ENCODE measurements at regions not wholly inside any gene's neighbourhood (a gene's known extent, or its start where the extent isn't known, plus 50 kb on each side); places are given as distances from the start of the nearest gene placed in this dataset.
"Not testable (repeated sequence)": the region's sequence is repeated elsewhere in the genome, so short reads cannot be mapped to it uniquely, and the experiment has no call there.

GRCh38 chr5:118365718-118366117 lies 622.6 kb downstream of the DTWD2 start:
- DNase-seq = no peak

- no peak for DNase-seq
Measured at GRCh38 chr5:118354797-118355196, 633.5 kb downstream of the DTWD2 start.

GRCh38 chr5:118353970-118354369 lies 634.4 kb downstream of the DTWD2 start:
- no peak for DNase-seq

GRCh38 chr5:118336468-118336867 lies 651.9 kb downstream of the DTWD2 start:
- DNase-seq = no peak

- no peak for DNase-seq
Measured at GRCh38 chr5:118327389-118327788, 661.0 kb downstream of the DTWD2 start.

- no peak for DNase-seq
Measured at GRCh38 chr5:118326481-118327045, 661.8 kb downstream of the DTWD2 start.

GRCh38 chr5:118325931-118326330 lies 662.4 kb downstream of the DTWD2 start:
- no peak for DNase-seq

GRCh38 chr5:118323723-118324122 lies 664.6 kb downstream of the DTWD2 start:
- DNase-seq = not testable (repeated sequence)

- DNase-seq = no peak
Measured at GRCh38 chr5:118321081-118321480, 667.3 kb downstream of the DTWD2 start.

- no peak for DNase-seq
Measured at GRCh38 chr5:118320121-118320520, 668.2 kb downstream of the DTWD2 start.

GRCh38 chr5:118314931-118315330 lies 673.4 kb downstream of the DTWD2 start:
- DNase-seq = no peak

GRCh38 chr5:118311103-118311819 lies 677.1 kb downstream of the DTWD2 start:
- no peak for DNase-seq

- DNase-seq = no peak
Measured at GRCh38 chr5:118310401-118310800, 677.9 kb downstream of the DTWD2 start.

GRCh38 chr5:118303296-118303695 lies 685.1 kb downstream of the DTWD2 start:
- DNase-seq = no peak

GRCh38 chr5:118302786-118303185 lies 685.6 kb downstream of the DTWD2 start:
- DNase-seq = no peak

GRCh38 chr5:118301696-118302095 lies 686.7 kb downstream of the DTWD2 start:
- DNase-seq = no peak

GRCh38 chr5:118295045-118295444 lies 693.3 kb downstream of the DTWD2 start:
- no peak for DNase-seq

GRCh38 chr5:118293378-118293777 lies 695.0 kb downstream of the DTWD2 start:
- DNase-seq = no peak

GRCh38 chr5:118290204-118290603 lies 698.1 kb downstream of the DTWD2 start:
- DNase-seq = no peak

- DNase-seq = not testable (repeated sequence)
Measured at GRCh38 chr5:118284230-118284629, 704.1 kb downstream of the DTWD2 start.

- not testable (repeated sequence) for DNase-seq
Measured at GRCh38 chr5:118282480-118283038, 705.8 kb downstream of the DTWD2 start.

GRCh38 chr5:118279540-118280294 lies 708.6 kb downstream of the DTWD2 start:
- DNase-seq = no peak

GRCh38 chr5:118270526-118270925 lies 717.8 kb downstream of the DTWD2 start:
- no peak for DNase-seq

GRCh38 chr5:118258223-118258622 lies 730.1 kb downstream of the DTWD2 start:
- no peak for DNase-seq

Measured in inflammatory macrophage treated with lipopolysaccharide for 1 hour (primary cell).